Muscle of arm (tissue), 1 donor: ENCODE measurements at regions not wholly inside any gene's neighbourhood (a gene's known extent, or its start where the extent isn't known, plus 50 kb on each side); places are given as distances from the start of the nearest gene placed in this dataset.
"Not testable (repeated sequence)": the region's sequence is repeated elsewhere in the genome, so short reads cannot be mapped to it uniquely, and the experiment has no call there.

ENCODE experiments used
- DNase-seq: peaks from one replicate; pipeline ENCODE4 v3.0.0-alpha.2; 2013

DNA sequence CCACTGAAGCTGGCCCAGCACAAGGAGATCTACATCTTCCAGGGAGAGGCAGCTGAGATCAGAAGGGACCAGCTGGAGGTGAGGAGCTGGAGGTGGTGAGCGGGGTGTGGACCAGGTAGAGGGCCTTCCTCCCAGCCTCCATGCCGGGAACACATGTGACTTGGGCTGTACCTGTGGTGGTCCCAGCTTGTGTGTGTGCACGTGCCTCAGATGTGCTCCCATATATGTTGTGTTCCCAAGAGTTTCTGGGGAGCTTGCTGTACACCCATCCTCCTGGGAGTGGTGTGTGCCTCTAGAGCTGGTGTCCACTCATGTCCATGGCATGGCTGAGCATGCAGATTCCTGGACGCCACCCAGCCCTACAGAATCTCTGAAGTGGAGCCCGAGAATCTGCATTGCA, 183.7 kb upstream of the AKAP13 start:
- not testable (repeated sequence) for DNase-seq

- DNase-seq: not testable (repeated sequence)
Measured at GRCh38 chr15:85197582-85197981, 182.8 kb upstream of the AKAP13 start.

DNA sequence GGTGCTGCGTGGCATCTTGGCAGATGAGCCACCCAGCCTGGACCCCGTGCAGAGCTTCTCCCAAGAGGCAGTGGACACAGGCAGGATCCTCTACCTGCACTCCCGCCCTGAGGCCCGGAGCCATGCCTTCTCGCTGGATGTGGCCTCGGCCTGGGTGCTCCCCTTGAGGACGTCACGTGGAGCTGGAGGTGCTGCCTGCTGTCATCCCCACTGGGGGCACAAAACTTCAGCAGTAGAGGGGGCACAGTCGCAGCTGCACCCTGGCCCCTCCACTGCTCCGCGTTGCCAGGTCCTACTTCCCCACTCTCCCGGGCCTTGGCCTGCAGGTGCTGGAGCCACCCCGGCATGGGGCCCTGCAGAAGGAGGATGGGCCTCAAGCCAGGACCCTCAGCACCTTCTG, 182.0 kb upstream of the AKAP13 start:
- not testable (repeated sequence) for DNase-seq

- DNase-seq: not testable (repeated sequence)
Measured at GRCh38 chr15:85200215-85200614, 180.2 kb upstream of the AKAP13 start.

DNA sequence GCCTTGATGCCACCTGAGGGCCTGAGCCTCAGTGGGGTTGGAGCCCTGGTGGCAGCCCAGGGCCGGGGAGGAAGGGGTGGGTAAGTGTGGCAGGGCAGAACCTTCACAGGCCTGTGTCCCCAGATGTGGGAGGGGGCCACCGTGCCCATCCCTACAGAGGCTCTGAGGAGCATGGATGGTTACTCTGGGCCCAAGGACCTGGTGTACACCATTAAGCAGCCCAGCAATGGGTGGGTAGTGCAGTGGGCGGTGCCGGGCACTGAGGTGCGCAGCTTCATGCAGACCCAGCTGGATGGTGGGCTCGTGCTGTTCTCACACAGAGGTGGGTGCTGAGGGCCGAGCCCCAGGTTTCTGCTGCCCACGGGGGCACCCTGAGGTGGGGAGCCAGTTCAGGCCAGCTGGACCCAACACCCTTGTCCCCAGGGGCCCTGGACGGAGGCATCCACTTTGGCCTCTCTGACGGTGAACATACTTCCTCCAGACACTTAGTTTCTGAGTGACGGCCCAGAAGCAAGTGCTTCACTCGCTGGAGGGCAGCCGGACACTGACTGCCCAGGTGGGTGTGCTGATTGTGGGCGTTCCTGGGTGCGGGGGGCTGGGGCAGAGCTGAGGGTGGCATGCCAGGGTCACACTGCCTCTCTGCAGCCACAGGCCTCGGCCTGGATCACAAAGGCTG, 179.1 kb upstream of the AKAP13 start:
- not testable (repeated sequence) for DNase-seq

DNA sequence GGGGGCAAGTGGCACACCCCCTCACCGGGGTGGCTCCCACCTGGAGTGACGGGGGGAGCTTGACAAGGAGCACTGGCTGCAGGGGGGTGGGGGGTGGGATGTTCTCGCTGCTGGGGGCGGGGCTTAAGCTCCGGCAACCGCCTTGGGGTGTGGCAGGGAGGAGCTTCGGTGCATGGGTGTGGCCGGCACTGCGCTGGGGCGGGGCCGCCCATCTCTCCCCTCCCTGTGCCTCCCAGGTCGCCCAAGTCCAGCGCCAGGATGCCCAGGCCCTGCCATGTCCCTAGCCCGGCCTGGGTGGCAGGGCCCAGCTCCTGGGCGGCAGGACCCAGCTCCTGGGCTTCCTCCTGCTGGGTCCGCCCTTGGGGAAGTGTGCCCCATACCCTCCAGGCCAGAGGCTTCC, 175.9 kb upstream of the AKAP13 start:
- not testable (repeated sequence) for DNase-seq

DNA sequence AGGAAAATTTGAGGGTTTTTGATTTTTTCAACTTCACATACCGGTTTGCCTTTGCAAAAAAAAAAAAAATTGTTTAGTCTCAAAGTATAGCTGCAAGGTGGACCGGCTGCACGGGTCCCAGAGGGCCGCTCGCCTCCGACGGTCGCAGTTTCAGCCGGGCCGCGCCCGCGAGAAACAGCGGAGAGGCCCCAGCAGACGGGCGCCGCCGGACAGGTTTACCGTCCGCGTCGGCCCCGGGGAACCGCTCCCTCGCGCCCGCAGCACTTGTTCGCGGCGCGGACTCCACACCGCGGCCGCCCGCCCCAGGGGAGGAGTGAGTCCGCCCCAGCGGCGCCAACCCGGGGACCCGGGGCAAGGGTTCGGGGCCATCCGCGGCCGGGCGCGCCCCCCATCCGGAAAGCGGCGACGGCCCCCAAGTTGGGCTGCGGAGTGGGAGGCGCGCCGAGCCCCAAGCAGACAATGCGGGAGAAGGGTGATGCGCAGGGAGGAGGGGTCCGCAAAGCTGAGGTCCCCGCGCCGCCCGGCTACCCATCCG, 146.5 kb upstream of the AKAP13 start:
- DNase-seq: not testable (repeated sequence)

- not testable (repeated sequence) for DNase-seq
Measured at GRCh38 chr15:85234450-85235196, 145.8 kb upstream of the AKAP13 start.

GRCh38 chr15:85244056-85244455, 136.3 kb upstream of the AKAP13 start:
- DNase-seq: not testable (repeated sequence)

DNA sequence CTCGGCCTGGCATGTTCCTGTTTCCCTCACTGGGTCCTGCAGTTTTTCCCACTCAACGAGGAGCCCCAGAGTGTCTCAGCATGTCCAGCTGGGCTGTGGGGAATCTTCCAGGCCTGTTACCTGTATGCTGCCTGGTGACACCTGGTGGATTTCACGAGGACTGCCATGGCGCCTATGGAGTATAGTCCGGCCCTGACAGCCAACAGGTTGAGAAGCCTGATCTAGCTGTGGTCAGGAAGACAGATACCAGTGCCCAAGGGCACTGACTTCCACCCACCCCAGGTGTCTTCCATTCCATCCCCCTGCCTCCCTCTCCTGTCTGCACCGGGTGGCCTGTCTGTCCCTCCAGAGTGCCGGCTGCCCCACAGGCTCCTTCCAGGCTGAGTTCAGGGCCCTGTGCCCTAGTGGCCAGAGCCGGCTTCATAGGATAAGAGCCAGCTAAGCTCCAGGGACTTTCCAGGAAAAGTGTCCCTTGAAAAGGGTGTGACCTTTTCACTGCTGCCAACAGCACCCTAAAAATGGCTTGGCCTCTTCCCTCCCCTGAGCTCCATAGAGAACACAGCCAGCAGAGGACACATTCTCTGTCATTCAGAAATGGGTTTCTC, 129.4 kb upstream of the AKAP13 start:
- DNase-seq: not testable (repeated sequence)

- DNase-seq: not testable (repeated sequence)
Measured at GRCh38 chr15:85253196-85253915, 127.0 kb upstream of the AKAP13 start.

DNA sequence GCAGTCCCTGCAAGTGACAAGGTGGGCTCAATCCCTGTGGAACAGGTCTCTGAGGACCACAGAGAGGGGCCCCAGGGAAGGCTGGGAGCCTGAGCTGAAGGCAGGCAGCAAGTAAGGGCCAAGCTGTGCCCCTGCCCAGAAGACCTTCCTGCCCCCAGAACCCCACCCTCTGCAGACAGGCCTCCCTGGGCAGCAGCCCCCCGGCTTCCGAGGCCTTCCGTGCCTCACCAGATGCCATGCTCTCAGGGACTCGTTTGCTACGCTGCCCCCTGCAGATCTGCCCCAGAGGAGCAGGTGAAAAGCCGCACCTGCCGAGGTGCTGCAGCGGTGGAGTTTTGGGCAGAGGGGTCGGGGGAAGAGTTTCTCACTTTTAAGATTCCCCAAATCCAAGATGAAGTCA, 125.4 kb upstream of the AKAP13 start:
- DNase-seq: not testable (repeated sequence)

DNA sequence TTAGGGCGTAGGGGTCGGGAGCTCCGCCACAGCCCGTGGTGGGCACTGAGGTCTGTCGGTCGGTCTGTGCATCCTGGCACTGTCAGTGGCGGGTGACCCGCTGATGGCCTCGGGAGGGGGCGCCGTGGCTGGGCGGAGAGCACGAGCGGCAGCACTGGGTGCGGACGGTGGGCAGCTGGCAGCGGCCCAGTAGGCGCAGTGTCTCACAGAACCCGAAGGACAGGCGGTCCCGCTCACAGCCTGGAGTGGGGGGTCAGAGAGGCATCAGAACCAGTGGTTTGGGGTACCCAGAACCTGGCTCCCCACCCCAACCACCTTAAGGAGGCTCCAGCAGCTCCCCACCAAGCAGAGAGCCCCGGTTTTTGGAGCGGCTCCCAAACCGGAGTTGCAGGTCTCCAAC, 124.9 kb upstream of the AKAP13 start:
- DNase-seq: not testable (repeated sequence)

DNA sequence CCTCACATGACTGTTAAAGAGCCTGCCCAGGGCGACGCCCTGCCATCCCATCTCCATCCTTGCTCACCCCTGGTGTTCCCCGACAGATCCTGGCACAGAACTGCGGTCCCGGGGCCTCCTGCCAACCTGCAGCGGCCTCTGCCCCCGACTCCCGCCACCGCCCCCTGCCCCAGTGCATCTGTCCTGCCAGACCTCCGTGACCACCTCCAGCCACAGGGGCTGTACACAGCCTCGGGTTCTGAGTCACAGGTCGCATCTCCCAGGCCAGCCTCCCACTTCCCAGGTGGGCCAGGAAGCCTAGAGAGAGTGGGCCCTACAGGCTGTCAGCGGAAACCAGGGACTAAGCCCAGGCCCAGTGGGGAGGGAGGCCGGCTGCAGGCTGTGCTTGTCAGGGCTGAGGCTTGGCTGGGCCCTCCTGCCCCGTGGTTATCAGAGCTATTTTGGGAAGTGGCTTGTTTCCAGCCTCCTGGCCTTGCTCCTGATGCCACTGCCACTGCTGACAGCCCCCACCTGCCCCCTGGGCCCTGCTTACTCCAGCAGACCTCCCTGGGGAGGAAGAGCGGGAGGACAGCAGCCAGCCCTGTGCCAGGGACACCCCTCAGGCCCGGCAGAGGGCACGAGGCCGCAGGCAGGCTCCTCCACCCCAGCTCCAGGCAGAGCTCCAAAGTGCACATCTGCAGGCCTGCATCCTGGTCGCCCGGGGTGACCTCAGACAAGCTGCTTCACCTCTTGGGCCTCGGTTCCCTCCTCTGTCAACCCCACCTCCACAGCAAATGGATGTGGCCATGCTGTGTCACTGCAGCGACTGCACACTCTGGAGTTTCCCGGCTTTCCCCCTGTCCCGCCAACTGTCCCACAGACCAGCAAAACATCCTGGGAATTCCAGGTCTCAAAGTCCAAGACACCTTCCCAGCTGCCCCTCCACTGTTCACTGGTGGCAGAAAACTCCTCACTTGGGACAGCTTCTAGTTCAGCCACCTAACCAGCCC, 124.1 kb upstream of the AKAP13 start:
- DNase-seq: not testable (repeated sequence)

- not testable (repeated sequence) for DNase-seq
Measured at GRCh38 chr15:85258062-85258445, 122.3 kb upstream of the AKAP13 start.

DNA sequence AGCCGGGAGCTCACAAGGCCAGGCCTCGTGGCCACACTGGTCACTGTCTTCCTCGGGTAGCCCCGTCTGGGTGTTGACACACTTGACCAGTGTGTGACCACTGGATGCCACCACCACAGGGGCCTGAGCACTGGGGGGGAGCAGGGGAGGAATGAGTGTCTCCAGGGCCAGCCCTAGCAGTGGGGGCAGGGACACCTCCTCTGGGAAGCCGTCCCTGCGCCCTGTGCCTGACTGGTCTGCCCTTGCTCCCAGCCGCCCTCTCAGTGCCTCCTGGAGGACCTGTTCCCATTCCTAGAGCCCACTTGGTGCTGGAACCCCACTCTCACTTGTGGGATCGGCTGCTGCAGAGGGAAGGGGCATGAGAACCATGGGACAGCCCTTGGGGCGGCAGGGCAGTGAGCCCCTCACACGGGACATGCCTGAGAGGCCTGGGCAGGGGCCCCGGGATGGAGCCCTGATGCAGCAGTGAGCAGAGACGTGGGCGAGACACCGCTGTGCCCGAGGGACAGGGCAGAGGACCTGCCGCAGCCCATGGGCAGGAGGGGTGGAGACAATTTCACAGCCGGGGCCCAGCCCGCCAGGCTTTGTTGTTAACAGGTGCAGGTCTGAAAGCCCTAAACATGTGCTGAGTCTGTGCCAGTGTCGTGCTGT, 121.7 kb upstream of the AKAP13 start:
- DNase-seq: not testable (repeated sequence)

DNA sequence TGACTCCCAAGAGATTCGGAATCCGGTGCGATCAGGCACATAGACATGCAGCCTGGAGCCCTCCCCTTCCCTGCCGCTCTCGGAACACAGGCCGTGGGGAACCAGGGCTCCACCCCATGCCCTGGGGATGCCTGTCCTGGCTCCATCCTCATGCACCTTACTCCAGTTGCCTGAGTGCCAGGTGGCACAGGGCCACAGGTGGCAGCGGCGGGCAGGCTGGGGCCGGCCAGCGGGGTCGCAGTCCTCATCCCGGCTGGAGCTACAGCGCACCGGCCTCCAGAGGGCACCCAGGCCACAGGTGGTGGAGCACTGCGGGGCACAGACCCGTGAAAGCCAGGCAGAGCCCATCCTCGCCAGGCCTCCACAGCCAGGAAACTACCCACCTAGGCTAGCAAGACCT, 119.9 kb upstream of the AKAP13 start:
- not testable (repeated sequence) for DNase-seq

DNA sequence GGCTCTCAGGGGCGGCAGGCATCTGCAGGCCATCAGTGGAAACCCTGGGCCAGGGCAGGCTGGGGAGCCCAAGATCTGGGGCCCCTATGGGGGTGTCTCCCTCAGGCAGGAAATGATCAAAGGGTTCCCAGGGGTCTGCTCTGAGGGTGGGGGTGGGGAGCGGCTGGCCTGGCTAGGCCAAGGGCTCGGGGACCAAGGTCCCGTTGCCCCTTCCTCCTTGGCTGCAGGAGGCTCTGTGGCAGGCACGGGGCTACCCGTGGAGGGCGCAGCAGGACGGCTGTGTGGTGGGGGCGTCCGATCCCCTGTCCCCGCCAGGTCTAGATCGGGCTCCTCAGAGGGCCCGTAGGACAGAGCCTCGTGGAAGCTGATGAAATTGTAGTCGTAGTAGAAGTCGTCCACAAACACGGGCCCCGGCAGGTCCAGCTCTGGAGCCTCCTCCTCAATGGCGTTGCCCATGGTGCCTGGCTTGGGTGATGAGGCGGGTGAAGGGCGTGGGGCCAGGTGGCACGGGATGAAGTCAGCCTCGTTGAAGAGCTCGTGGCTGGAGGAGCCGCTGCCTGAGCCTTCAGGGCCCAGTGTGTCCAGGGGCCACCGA, 117.8 kb upstream of the AKAP13 start:
- DNase-seq: not testable (repeated sequence)

DNA sequence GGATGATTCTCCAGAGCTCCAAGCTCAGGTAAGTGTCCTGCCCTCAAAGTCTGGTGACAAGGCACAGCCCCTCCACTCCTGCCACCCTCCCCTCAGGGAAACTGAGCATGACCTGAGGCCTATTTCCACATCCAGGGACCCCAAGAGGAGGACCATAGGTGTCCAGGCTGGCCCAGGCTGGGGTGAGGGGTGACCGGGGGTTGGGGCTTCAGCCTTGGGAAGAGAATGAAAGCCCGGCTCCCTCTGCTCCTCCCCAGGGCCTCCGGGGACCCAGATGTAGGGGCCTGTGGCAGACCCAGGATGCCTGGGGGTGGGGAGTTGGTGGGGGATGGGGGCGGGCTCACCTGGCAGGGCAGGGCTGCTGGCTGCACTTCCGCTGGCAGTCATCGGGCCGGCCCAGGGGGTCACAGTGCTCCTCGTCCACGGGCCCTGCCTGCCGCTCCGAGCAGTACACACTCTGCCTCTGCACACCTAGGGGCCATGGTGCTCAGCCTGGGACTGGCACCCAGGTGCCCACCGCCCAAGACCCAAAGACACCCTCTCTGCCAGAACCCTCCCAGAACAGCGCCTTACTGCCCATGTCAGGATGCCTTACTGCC, 116.5 kb upstream of the AKAP13 start:
- not testable (repeated sequence) for DNase-seq
